RWPE2 (cell line): ENCODE measurements at regions not wholly inside any gene's neighbourhood (a gene's known extent, or its start where the extent isn't known, plus 50 kb on each side); places are given as distances from the start of the nearest gene placed in this dataset.

Experiments
- ATAC-seq: fragments of 200-7000 bp; cut with Tn5 transposase; 3 replicates; pipeline ENCODE4 v1.9.1; 2021; ENCODE audit warnings: low read depth
- DNase-seq: peaks from one replicate; pipeline ENCODE4 v3.0.0-alpha.2; 2020; ENCODE audit warnings: low spot score
- H3K27ac ChIP-seq: fragments of 450-650 bp; 2 replicates; pipeline ENCODE4 v1.5.1; 2017; ENCODE audit warnings: mild to moderate bottlenecking; ENCODE audit not compliant: poor library complexity, severe bottlenecking
- H3K27me3 ChIP-seq: fragments of 250-450 bp; sonication (Bioruptor Pico); 2 replicates; pipeline ENCODE4 v1.5.1; 2021; ENCODE audit warnings: mild to moderate bottlenecking, moderate library complexity; ENCODE audit not compliant: insufficient read depth, poor library complexity, severe bottlenecking
- H3K36me3 ChIP-seq: fragments of 250-450 bp; sonication (Bioruptor Pico); 2 replicates; pipeline ENCODE4 v1.5.1; 2020; ENCODE audit warnings: low read depth, mild to moderate bottlenecking, moderate library complexity
- H3K4me1 ChIP-seq: fragments of 250-450 bp; sonication (Bioruptor Pico); 2 replicates; pipeline ENCODE4 v1.5.1; 2021; ENCODE audit warnings: mild to moderate bottlenecking, moderate library complexity; ENCODE audit not compliant: insufficient read depth, poor library complexity, severe bottlenecking
- H3K4me3 ChIP-seq: fragments of 250-450 bp; sonication (Bioruptor Pico); 2 replicates; pipeline ENCODE4 v1.5.1; 2021; ENCODE audit warnings: mild to moderate bottlenecking, moderate library complexity; ENCODE audit not compliant: severe bottlenecking
- H3K9me3 ChIP-seq: fragments of 250-450 bp; sonication (Bioruptor Pico); 2 replicates; pipeline ENCODE4 v1.5.1; 2021; ENCODE audit warnings: mild to moderate bottlenecking, moderate library complexity; ENCODE audit not compliant: severe bottlenecking
- CTCF ChIP-seq: fragments of 450-650 bp; IDR thresholded peaks from one replicate; pipeline ENCODE4 v1.5.1; 2017; ENCODE audit warnings: mild to moderate bottlenecking, moderate library complexity; ENCODE audit not compliant: poor library complexity, severe bottlenecking

GRCh38 chr7:25444991-25445390 is 216.7 kb upstream of the NPVF start:
- Histone ChIP-seq H3K4me3 (no peak overlapping the region), H3K27me3 (no peaks in the 10 kb centered on the region), H3K9me3 (no peaks in the 10 kb centered on the region), H3K36me3 (no peaks in the 10 kb centered on the region), H3K4me1 (no peaks in the 10 kb centered on the region), H3K27ac (no peak overlapping the region)
- no peak for DNase-seq
- TF ChIP-seq CTCF: no peak
- no peak for ATAC-seq

- no peaks in the 10 kb centered on the region for H3K9me3 ChIP-seq
- no peak for ATAC-seq
Measured at GRCh38 chr7:25448301-25448700, 220.0 kb upstream of the NPVF start.

GRCh38 chr7:25454020-25454419 is 225.7 kb upstream of the NPVF start:
- peaks cover 4% of the 10 kb centered on the region for H3K27me3 ChIP-seq
- H3K4me1 ChIP-seq: no peaks in the 10 kb centered on the region
- DNase-seq (no peak), ATAC-seq (no peak)
- TF ChIP-seq CTCF: no peak
- no peak overlapping the region for H3K4me3 ChIP-seq
- no peaks in the 10 kb centered on the region for H3K36me3 ChIP-seq
- H3K27ac ChIP-seq: no peak overlapping the region
- H3K9me3 ChIP-seq: no peaks in the 10 kb centered on the region

More at GRCh38 chr7:25448301-25448700, 220.0 kb upstream of the NPVF start:
- no peaks in the 10 kb centered on the region for H3K36me3 ChIP-seq
- DNase-seq: no peak
- H3K4me1 ChIP-seq: no peaks in the 10 kb centered on the region
- TF ChIP-seq CTCF: no peak
- no peaks in the 10 kb centered on the region for H3K27me3 ChIP-seq
- H3K4me3 ChIP-seq: no peak overlapping the region
- no peak overlapping the region for H3K27ac ChIP-seq

GRCh38 chr7:25454562-25455041 is 226.3 kb upstream of the NPVF start:
- no peak overlapping the region for H3K4me3 ChIP-seq
- ATAC-seq: no peak

More at GRCh38 chr7:25454562-25455041, 226.3 kb upstream of the NPVF start:
- Histone ChIP-seq H3K36me3 (no peaks in the 10 kb centered on the region), H3K9me3 (no peaks in the 10 kb centered on the region), H3K27me3 (peaks cover 4% of the 10 kb centered on the region), H3K4me1 (no peaks in the 10 kb centered on the region), H3K27ac (no peak overlapping the region)
- no peak for TF ChIP-seq CTCF
- DNase-seq: no peak
